ENCODE measurements at regions not wholly inside any gene's neighbourhood (a gene's known extent, or its start where the extent isn't known, plus 50 kb on each side); places are given as distances from the start of the nearest gene placed in this dataset.

DNA sequence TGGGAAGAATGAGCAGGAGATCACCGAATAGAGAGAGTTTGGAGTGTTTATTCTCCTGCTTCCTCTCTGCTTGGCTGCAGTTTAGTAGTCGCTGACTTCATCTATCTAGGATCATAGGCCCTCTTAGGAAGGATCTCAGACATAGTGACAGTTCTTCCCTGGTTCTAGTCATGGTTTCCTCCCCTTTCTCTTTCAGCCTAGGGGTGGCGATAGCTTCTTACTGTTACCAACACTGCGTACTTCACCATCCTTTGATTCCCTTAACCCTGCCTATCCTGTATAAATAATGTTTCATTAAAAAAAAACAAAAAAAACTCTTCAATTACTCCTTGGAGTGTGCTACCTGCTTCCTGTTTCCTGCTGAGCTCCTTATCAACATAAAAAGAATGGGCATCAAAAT is 103.8 kb downstream of the DDX53 start:
- TF ChIP-seq, protein P1, sequence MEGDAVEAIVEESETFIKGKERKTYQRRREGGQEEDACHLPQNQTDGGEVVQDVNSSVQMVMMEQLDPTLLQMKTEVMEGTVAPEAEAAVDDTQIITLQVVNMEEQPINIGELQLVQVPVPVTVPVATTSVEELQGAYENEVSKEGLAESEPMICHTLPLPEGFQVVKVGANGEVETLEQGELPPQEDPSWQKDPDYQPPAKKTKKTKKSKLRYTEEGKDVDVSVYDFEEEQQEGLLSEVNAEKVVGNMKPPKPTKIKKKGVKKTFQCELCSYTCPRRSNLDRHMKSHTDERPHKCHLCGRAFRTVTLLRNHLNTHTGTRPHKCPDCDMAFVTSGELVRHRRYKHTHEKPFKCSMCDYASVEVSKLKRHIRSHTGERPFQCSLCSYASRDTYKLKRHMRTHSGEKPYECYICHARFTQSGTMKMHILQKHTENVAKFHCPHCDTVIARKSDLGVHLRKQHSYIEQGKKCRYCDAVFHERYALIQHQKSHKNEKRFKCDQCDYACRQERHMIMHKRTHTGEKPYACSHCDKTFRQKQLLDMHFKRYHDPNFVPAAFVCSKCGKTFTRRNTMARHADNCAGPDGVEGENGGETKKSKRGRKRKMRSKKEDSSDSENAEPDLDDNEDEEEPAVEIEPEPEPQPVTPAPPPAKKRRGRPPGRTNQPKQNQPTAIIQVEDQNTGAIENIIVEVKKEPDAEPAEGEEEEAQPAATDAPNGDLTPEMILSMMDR (IDR thresholded peaks at IDR 0.05) = no peak
- TF ChIP-seq POLR2A (IDR thresholded peaks at IDR 0.05) = no peak

Data from esophagus squamous epithelium (tissue), 4 donors.